ENCODE measurements at regions not wholly inside any gene's neighbourhood (a gene's known extent, or its start where the extent isn't known, plus 50 kb on each side); places are given as distances from the start of the nearest gene placed in this dataset.

- H3K9me3 ChIP-seq (ENCODE audit: insufficient read depth in 2 of 2, low read depth in 1 of 2, low read length in 1 of 2): no peaks in the 10 kb centered on the region
- H2BK120ac ChIP-seq (replicated peaks; ENCODE audit: low read depth, low read length): no peak overlapping the region
- no peak overlapping the region for H4K5ac ChIP-seq (ENCODE audit: insufficient read length, low read depth, low read length)
- H4K20me1 ChIP-seq (replicated peaks in 1 of 2; ENCODE audit: control insufficient read depth in 1 of 2, insufficient read depth in 2 of 2, low read length in 2 of 2): no peaks in the 10 kb centered on the region
- no peak overlapping the region for H3K4ac ChIP-seq (replicated peaks; ENCODE audit: insufficient read length, low read depth, low read length)
- H4K8ac ChIP-seq (ENCODE audit: extremely low read depth, insufficient read depth, low read length): no peak overlapping the region
- CTCF ChIA-PET (ENCODE audit: partially characterized antibody): interaction anchor here (1.6 to 2.4 kb wide), 2 partner anchors 9 to 20 kb away, joined by 6 to 9 read pairs; no protein-coding TSS in a partner anchor
- no peak overlapping the region for H2AK5ac ChIP-seq (ENCODE audit: low read depth, low read length)
- no peak for FAIRE-seq
- no peaks in the 10 kb centered on the region for H3K79me1 ChIP-seq (ENCODE audit: low read depth, low read length)
- H2BK15ac ChIP-seq (ENCODE audit: low read length): no peak overlapping the region
- H3K27me3 ChIP-seq (replicated peaks in 1 of 4; ENCODE audit: control insufficient read depth in 3 of 4, extremely low read depth in 1 of 4, insufficient read depth in 3 of 4, low read length in 3 of 4): no peaks in the 10 kb centered on the region
- H3K79me2 ChIP-seq (ENCODE audit: control insufficient read depth in 1 of 2, insufficient read depth in 2 of 2, low read length in 2 of 2): peaks cover 0 to 38% of the 10 kb centered on the region in 2 experiments; a peak in 2 of 4 replicates
- no peaks in the 10 kb centered on the region for H3K36me3 ChIP-seq (ENCODE audit: control insufficient read depth in 2 of 4, insufficient read depth in 4 of 4, low read length in 3 of 4)
- TF ChIP-seq BACH1 (IDR thresholded peaks at IDR 0.05; ENCODE audit: low read length): no peak
- TF ChIP-seq HDAC2 (IDR thresholded peaks at IDR 0.05; ENCODE audit: borderline replicate concordance in 1 of 2, low read depth in 2 of 2, low read length in 2 of 2): no peak
- TF ChIP-seq BRCA1 (IDR thresholded peaks at IDR 0.05; ENCODE audit: low read depth, low read length): no peak
- TF ChIP-seq CHD2 (IDR thresholded peaks at IDR 0.05; ENCODE audit: low read length): no peak
- TF ChIP-seq BCL11A (IDR thresholded peaks at IDR 0.05; ENCODE audit: low read depth in 2 of 2, low read length in 2 of 2): no peak
- no peak for TF ChIP-seq SIN3A (conservative IDR thresholded peaks at IDR 0.05 in 1 of 2, IDR thresholded peaks at IDR 0.05 in 1 of 2; ENCODE audit: low read depth in 1 of 2, low read length in 2 of 2)
- TF ChIP-seq POLR2AphosphoS5 (IDR thresholded peaks at IDR 0.05; ENCODE audit: low read depth, low read length): no peak
- no peak for TF ChIP-seq TAF1 (IDR thresholded peaks at IDR 0.05; ENCODE audit: low read depth, low read length)
- TF ChIP-seq EGR1 (IDR thresholded peaks at IDR 0.05; ENCODE audit: borderline replicate concordance, low read depth, low read length): no peak
- no peak overlapping the region for H3K9ac ChIP-seq (replicated peaks in 1 of 4; ENCODE audit: extremely low read depth in 1 of 4, low read depth in 3 of 4, low read length in 3 of 4)
- no peak overlapping the region for H2BK5ac ChIP-seq (ENCODE audit: low read depth, low read length)
- H3K14ac ChIP-seq (ENCODE audit: insufficient read length): no peak overlapping the region
- 91% methylated on average over 8 of the region's 8 CpGs; no CpG with 5 or more reads in 1 of the 2 experiments for WGBS, 2 experiments (ENCODE audit: extremely low coverage in 1 of 2, insufficient coverage in 1 of 2, insufficient read length in 1 of 2, insufficient replicate concordance in 2 of 2, low coverage in 1 of 2, low lambda C conversion rate in 2 of 2, missing lambda C conversion rate in 1 of 2)
- H3K27ac ChIP-seq (ENCODE audit: low read depth, low read length): no peak overlapping the region
- POLR2A ChIA-PET (ENCODE audit: partially characterized antibody): interaction anchor here (1.7 kb wide), 1 partner anchor 16 kb away, joined by 5 read pairs; no protein-coding TSS in a partner anchor
- no peak for DNase-seq (ENCODE audit: low read depth in 1 of 2, low spot score in 2 of 2)
- no peak overlapping the region for H4K91ac ChIP-seq (replicated peaks; ENCODE audit: insufficient read length, low read length)
- H3K23ac ChIP-seq (ENCODE audit: insufficient read length): no peak overlapping the region
- no peak overlapping the region for H3K4me3 ChIP-seq (ENCODE audit: extremely low read depth in 1 of 4, insufficient read depth in 2 of 4, low read depth in 3 of 4, low read length in 4 of 4)
- H3K4me2 ChIP-seq (ENCODE audit: insufficient read depth in 1 of 2, low read depth in 2 of 2, low read length in 2 of 2): no peak overlapping the region
- H2BK12ac ChIP-seq (ENCODE audit: low read depth, low read length): no peak overlapping the region
- H3K23me2 ChIP-seq (ENCODE audit: low read depth, low read length): no peaks in the 10 kb centered on the region
- H3K18ac ChIP-seq (ENCODE audit: extremely low read depth, low read length): no peak overlapping the region; the same call in 1 of the 2 replicates
- peaks cover 0 to 9% (median 5%) of the 10 kb centered on the region in 4 experiments; a peak in 5 of 7 replicates for H3K4me1 ChIP-seq (replicated peaks in 1 of 4; ENCODE audit: control insufficient read depth in 3 of 4, insufficient read depth in 4 of 4, low read length in 3 of 4)
- no peak overlapping the region for H2BK20ac ChIP-seq (ENCODE audit: low read length)
- no peak overlapping the region for H2AFZ ChIP-seq (ENCODE audit: low read length)
- H3K56ac ChIP-seq (replicated peaks; ENCODE audit: insufficient read length, low read depth, low read length): no peak overlapping the region
Measured at GRCh38 chr21:31517664-31518414, 141.7 kb upstream of the SOD1 start.
